Fibroblast of skin of right quadriceps (primary cell): ENCODE measurements at regions not wholly inside any gene's neighbourhood (a gene's known extent, or its start where the extent isn't known, plus 50 kb on each side); places are given as distances from the start of the nearest gene placed in this dataset.
A peak's percentile ranks its signal among the peaks of the same experiment; 100 is the strongest.

Experiments used
- DNase-seq: peaks from one replicate; pipeline ENCODE4 v3.0.0-alpha.2; 2013

GRCh38 chr14:98819867-98820206 lies 452.2 kb downstream of the BCL11B start:
- no peak for DNase-seq

DNA sequence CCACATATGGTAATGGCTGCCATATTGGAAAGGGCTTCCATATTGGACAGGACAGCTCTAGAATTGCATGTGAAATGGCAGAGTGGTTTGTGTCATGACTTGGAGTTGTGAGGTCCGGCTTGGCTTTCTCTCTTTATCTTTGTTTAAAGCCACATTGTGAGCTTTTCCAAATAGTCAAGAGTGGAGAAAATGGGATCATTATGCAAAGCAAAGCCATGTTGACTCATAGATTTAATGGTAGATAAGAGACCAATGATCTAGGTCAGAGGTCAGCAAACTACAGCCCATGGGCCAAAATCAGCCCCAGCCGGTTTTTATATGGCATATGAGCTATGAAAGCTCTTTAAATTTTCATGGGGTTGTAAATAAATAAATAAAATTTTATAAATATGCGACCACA lies 449.1 kb downstream of the BCL11B start:
- no peak for DNase-seq

DNA sequence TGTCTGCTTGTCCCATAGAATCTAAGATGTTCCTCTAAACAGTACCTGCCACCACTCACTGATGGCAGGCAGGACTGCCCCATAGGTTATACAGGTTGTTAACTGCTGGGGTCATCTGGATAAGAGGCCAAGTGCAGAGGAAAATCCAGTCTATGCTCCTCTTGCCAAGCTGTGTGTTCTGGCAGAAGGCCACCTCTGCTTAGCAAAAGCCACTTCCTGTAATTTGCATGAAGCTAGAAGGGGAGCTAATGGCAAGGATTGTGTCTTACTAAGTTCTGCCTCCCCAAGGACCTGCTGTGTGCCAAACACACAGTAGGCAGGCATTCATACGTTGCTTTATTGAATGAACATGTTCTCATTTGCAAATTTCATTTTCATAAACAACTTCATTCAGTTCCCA lies 445.4 kb downstream of the BCL11B start:
- no peak for DNase-seq

GRCh38 chr14:98834119-98834518 lies 437.9 kb downstream of the BCL11B start:
- DNase-seq, result no peak

DNA sequence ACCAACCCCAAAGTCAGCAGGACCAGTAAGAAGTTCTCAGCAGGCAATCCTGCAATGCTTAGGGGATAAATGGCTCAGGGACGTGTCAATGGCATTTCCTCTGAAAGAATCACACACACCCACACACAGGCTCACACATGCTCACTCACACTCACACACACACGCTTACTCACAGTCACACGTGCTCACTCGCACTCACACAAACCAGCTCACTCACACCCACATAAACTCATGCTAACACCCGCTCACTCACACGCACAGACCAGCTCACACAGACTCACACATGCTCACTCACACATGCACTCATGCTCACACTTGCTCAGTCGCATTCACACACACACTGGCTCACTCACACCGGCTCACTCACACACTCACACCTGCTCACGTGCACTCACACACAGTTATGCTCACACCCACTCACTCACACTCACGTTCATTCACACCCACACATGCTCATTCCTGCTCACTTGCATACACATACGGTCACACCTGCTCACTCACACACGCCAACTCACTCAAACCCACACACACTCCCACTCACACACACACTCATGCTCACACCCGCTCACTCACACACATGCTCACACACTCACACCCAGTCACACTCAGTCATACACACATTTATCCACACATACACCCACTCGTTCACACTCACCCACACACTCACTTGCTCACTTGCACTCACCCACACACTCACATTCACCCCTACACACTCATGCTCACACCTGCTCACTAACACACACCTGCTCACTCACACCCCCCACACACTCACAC lies 436.8 kb downstream of the BCL11B start:
- DNase-seq, result no peak

- DNase-seq, result no peak
Observed at GRCh38 chr14:98835825-98836100, 436.2 kb downstream of the BCL11B start.

GRCh38 chr14:98840091-98840490 lies 431.9 kb downstream of the BCL11B start:
- no peak for DNase-seq

DNA sequence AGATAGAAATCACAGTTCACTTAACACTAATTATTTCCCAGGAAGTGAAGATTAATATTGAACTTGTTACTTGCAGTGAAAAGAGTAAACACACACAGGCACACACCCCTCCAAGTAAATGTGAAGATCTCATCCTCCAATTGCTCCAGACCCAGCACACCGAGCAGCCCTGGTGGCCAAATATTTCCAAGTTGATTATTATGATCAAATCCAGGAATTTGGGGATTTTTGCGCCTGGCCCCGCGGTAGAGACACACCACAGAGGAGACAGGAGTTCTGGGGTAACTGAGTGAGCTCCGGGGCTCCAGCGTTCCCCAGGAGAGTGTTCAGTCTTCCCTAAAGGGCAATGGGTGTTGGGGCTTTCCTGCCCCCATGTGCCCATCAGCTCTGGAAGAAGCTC lies 431.5 kb downstream of the BCL11B start:
- DNase-seq, result no peak

DNA sequence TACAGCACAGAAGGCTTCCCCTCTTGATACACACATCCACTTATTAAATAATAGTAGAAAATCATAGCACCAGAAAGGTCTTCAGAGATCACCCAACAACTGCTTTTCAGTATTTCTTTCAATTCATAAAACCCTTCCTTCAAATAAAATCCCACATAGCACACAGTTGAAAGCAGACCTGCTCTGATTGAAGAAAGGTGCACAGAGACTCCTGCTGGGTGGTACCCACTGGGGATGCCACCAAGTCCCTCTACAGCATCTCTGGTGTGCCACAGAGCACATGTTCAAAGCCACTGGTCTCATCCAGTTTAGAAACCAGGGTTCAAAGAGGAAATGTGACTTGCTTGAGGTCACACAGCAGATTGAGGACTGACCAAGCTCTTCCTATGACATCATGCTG lies 427.5 kb downstream of the BCL11B start:
- DNase-seq, result no peak

- DNase-seq, result no peak
Observed at GRCh38 chr14:98847521-98848468, 424.2 kb downstream of the BCL11B start.

DNA sequence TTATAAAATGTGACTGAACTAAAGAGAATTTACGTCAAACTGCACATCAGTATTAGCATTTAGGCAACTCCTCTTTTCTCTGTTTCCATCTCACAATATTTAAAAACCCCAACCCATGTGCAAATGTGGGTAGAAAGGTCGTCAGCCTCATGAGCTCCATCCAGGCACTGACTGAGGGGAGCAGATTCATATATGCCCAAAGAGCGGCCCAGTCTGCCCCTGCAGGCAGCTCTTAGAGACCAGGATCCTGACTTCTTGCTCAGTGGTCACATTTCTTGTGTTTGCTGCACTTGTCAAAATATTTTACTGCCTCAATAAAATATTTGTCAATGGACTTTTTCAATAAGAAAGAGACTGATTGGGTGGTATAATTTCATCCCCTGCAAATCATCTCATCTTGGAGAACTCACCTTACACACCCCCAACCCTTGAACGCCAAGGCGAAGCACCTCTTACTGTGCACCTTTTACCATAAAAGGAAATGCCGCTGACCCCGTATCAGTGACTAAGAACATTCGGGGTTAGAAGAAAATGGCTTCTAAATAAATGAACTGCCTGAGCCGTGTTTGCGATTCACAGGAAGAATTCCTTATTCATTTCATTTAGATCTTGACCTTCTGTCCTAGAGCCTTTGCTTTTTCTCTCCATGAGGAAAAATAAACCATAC lies 418.8 kb downstream of the BCL11B start:
- DNase-seq, result no peak

DNA sequence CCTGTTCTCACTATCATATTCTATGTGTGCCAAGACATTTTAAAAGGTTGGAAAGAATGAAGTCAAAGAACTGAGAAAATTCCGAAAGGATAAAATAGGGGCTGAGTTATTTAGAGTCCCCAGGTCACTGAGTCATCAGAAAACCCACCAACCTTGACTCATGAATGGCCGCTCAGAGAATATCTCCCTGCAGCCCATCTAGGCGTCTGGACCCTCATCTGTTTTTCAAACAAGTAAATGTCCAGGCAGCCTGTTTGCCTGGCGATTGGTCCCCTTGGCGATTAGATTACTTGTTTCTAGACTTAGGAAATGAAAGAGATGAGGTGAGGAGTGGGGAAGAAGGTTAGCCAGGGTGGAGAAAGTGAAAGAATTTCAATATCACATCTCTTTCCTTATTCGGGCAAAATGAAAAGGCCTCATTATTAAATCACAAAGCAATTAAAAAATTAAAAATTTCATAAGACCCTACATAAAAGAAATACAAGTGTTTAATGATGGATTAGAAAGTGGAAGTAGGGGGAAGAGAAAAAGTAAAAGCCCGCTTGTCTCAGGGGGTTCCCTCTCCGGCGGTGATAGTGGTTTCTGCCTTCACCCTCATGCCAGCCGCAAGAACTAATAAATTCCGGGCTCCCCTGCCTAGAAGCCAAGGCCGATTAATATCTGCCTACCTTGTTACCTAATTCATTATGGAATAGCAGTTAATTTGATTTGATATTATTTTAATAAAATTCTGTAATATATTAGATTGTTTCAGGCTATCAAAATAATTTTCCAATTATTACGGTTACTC lies 415.9 kb downstream of the BCL11B start:
- DNase-seq, result no peak

DNA sequence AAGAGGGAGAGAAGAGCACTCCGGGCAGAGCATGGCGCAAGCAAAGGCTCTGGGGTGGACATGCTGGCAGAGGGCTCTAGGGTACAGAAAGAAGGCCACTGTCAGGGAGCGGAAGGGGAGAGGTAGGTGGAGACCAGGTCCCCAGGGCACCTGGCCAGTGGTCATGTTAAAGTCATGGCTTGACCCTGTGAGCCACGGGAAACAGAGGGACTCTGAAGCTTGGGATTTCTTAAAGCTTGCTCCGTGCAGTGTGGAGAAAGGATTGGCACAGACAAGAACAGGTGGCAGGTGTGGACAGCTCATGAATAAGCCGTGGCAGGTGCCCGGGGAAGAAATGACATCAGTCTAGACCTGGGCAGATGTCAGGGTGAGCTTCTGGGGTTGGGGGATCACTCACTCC lies 413.8 kb downstream of the BCL11B start:
- DNase-seq, result no peak

- no peak for DNase-seq
Observed at GRCh38 chr14:98858561-98858960, 413.4 kb downstream of the BCL11B start.

DNA sequence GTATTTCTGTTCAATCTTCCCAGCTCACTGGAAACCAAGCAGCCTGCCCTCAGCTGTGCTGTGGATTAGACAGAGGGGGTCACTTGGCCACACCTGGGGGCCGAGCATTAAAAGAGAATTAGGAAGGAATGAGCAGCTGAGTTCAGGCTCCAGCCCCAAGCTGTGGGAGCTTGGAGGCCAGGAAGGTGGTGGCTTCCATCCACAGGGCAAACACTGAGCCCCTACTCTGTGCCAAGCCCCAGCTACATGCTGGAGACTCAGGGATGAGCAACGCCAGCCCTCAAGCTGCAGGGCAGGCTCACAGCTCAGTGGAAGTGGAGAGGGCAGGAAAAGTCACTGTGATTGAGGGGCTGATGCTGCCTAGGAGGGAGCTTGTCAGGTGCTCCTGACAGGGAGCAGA lies 412.7 kb downstream of the BCL11B start:
- no peak for DNase-seq

DNA sequence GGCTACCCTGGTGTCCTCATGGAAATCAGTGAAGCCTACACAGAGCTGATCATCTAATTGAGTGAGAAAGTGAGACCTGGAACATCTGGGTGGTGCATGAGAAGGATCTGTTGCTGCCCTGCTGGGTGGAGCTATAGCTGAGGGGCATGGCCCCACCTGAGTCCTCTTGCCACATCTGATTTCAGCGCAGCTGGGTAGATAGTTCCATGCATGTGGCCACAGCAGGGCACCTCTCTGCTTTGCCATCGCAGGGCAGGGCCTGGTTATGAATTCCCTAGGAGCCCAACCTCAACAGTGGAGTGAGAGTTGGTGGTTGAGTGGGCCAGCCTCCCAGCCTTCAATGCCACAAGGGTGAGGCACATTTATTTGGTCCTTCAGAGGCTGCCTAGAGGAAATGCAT lies 407.8 kb downstream of the BCL11B start:
- no peak for DNase-seq

GRCh38 chr14:98867146-98867545 lies 404.9 kb downstream of the BCL11B start:
- no peak for DNase-seq

DNA sequence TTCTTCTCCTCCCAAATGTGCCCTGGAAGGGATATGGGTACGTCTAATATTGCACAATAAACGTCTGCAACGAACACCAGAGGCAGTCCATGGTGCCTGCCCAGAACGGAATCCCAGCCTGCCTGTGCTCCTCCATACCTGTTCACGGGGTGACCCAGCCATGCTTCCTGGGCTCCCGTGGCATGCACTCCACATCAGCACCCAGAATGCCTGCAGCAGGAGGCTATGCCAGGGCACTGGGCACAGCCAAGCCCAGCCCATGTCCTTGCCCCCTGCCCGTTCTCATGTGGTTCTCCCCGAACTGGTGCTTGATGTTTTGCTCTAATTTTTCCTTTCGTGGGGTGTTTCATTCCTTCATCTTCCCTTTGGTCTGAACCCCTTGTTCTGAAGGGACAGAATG lies 404.3 kb downstream of the BCL11B start:
- no peak for DNase-seq

DNA sequence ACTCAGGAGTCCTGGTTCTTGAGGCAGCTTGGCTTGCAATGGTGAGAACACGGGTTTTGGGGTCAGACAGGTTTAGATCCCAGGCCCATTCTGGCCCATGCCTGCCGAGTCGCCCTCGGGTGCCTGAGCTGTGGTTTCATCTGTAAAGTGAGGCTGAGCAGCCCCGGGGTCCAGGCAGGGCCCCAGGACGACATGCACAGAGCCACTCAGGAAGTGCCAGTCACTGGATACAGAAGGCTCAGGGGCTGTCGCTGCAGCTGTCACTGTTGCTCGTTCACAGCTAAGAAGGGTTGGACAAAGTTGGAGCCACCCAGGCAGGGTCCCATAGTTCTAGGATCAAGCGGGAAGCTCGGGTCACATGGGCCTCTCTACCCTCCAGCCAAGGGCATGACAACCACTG lies 403.1 kb downstream of the BCL11B start:
- no peak for DNase-seq

DNA sequence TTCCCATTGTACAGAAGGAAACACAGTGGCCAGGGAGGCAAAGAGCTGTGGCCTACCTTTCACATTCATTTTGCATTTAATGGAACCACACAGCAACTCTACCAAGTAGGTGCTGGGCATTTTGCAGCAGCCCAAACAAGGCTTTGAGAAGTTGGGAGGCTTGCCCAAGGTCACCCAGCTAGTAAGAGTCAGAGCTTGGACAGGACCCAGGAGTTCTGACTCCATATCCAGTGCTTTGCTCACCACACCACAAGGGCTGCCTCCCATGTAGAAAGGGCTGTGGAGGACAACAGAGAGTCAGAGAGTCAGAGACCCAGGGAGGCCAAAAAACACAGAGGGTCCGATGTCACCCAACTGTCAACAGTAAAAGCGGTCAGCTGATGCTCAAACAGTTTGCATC lies 400.2 kb downstream of the BCL11B start:
- DNase-seq, result peak; percentile 18

DNA sequence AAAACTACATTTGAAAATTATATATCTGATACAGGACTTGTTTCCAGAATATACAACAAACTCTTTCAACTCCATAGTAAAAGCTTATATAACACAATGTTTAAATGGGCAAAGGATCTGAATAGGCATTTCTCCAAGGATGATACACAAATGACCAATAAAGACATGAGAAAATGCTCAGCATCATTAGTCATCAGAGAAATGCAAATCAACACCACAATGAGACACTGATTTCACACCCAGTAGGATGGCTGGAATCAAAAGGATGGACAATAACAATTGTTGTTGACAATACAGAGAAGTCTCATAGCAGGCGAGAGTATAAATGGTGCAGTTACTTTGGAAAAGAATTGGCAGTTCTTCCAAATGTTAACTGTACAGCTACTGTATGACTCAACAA lies 394.9 kb downstream of the BCL11B start:
- DNase-seq, result peak; percentile 13

GRCh38 chr14:98878282-98878681 lies 393.7 kb downstream of the BCL11B start:
- no peak for DNase-seq

GRCh38 chr14:98886982-98887381 lies 385.0 kb downstream of the BCL11B start:
- no peak for DNase-seq
